Astrocyte of the cerebellum (primary cell): ENCODE measurements at regions not wholly inside any gene's neighbourhood (a gene's known extent, or its start where the extent isn't known, plus 50 kb on each side); places are given as distances from the start of the nearest gene placed in this dataset.

Source experiments
- DNase-seq: peaks from one replicate; pipeline ENCODE4 v3.0.0-alpha.2; 2011; ENCODE audit warnings: low read depth
- H3K4me3 ChIP-seq: 2 replicates; pipeline ENCODE4 v1.5.1; 2011; ENCODE audit warnings: mild to moderate bottlenecking, low read depth, low read length, moderate library complexity
- CTCF ChIP-seq: IDR thresholded peaks from 2 replicates; pipeline ENCODE4 v1.5.1; 2012; ENCODE audit warnings: low read length, low read depth, moderate library complexity, mild to moderate bottlenecking; ENCODE audit errors: missing control alignments
- in situ Hi-C: cut with HindIII; loops from 2 replicates; pipeline ENCODE4 v1.10.0; 2017; ENCODE audit warnings: low sequenced_read_pairs

GRCh38 chr18:42394238-42394637 is 439.2 kb downstream of the PIK3C3 start:
- in situ Hi-C loops = no loop called here
- no peak for TF ChIP-seq CTCF
- H3K4me3 ChIP-seq = no peak overlapping the region
- DNase-seq = no peak

DNA sequence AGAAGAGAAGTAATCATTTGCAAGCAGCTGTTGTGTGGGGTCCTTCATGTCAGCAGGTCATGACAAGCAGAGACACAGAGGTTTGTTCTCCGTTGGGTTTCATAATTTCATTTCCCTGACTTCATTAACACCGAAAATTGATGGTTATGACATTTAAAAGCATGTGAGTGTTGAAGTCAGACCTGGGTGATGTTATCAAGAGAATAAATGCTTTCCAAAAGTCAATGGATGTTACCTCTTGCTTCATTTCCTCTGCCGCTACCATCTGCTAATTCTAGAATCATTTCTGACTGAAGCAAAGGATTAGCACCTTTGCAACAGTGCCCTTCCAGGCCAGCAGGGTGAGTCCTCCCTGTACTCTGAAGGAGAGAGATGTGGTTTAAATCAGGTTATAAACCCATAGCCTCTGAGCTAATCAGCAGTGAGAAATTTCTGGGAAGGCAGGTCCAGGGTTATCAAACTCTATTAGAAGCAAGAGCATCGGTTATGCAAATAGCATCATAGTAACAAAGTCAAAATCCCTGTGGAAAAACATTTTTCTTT is 446.2 kb downstream of the PIK3C3 start:
- no peak for DNase-seq
- no peak overlapping the region for H3K4me3 ChIP-seq
- TF ChIP-seq CTCF = no peak
- in situ Hi-C loops = no loop called here

DNA sequence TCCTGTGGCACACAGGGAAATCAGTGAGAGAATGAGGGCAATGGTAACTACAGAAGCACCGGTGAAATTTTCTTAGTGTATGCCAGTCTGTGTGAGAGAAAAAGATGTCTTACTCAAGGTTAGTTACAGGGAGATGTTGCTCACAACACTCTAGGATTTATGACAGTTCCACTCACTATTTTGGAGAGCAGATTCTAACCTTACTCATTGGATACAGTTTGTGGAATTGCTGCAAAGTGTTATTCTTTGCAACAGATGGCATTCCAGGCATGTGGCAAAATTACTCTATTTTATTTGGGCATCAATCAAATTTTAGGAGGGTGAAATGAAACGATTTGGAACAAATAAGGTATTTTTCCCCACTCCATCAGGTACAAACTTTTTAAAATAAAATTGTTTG is 449.1 kb downstream of the PIK3C3 start:
- no peak for DNase-seq
- TF ChIP-seq CTCF = no peak
- in situ Hi-C loops = no loop called here
- no peak overlapping the region for H3K4me3 ChIP-seq

DNA sequence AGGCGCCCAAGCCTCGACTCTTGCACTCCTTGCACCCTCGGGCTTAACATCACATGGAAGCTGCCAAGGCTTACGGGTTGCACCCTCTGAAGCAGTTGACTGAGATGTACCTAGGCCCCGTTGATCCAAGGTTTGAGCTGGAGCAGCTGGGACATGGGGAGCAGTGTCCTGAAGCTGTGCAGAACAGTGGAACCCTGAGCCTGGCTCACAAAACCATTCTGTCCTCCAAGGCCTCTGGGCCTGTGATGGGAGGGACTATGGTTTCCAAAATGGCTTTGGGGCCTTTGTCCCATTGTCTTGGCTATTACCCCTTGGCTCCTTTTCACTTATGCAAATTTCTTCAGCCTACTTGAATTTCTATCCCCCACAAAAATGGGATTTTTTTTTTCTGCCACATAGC is 454.0 kb downstream of the PIK3C3 start:
- no peak overlapping the region for H3K4me3 ChIP-seq
- in situ Hi-C loops = no loop called here
- TF ChIP-seq CTCF = no peak
- no peak for DNase-seq

GRCh38 chr18:42412281-42412680 is 457.2 kb downstream of the PIK3C3 start:
- no peak for DNase-seq
- in situ Hi-C loops = no loop called here
- H3K4me3 ChIP-seq = no peak overlapping the region
- TF ChIP-seq CTCF = no peak

DNA sequence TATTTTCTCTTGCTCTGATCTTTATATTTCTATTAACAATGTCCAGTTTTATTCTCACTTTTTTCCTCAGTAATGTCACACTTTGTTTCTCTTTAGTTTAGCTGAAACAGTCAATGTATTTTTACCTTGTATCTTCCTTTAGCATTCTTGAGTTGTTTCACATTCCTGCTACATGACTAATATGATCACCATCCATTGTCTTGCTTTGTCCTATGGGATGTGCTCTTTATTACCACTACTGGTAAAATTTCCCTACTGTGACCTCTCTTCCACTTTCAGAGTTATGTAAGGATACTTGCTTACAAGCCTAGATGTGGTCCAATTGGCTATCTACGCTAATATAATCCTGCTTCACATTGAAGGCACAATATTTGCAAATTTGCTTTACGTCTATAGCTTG is 457.9 kb downstream of the PIK3C3 start:
- TF ChIP-seq CTCF = no peak
- DNase-seq = no peak
- in situ Hi-C loops = no loop called here
- no peak overlapping the region for H3K4me3 ChIP-seq

DNA sequence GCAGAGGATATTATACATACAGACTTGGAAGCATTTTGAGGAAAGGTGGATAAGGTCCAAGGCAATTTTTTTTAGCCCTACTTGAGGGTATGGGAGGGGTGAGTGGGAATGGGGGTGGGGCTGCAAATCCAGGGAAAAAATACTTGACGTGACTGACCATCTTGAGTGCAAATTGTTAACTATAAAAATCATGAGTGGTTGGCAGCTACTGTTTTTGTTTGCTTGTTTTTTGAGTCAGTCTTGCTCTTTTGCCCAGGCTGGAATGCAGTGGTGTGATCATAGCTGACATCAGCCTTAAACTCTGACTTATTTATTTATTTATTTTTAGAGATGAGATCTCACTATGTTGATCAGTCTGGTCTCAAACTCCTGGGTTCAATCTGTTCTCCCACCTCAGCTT is 458.8 kb downstream of the PIK3C3 start:
- no peak for DNase-seq
- in situ Hi-C loops = no loop called here
- no peak overlapping the region for H3K4me3 ChIP-seq
- no peak for TF ChIP-seq CTCF
